ENCODE measurements at regions not wholly inside any gene's neighbourhood (a gene's known extent, or its start where the extent isn't known, plus 50 kb on each side); places are given as distances from the start of the nearest gene placed in this dataset.
A peak's percentile ranks its signal among the peaks of the same experiment; 100 is the strongest.
"Not testable (repeated sequence)": the region's sequence is repeated elsewhere in the genome, so short reads cannot be mapped to it uniquely, and the experiment has no call there.

- DNase-seq (ENCODE audit: low read depth) = no peak
These were observed 61.2 kb downstream of the VIP start for GRCh38 chr6:152811785-152812184.

DNA sequence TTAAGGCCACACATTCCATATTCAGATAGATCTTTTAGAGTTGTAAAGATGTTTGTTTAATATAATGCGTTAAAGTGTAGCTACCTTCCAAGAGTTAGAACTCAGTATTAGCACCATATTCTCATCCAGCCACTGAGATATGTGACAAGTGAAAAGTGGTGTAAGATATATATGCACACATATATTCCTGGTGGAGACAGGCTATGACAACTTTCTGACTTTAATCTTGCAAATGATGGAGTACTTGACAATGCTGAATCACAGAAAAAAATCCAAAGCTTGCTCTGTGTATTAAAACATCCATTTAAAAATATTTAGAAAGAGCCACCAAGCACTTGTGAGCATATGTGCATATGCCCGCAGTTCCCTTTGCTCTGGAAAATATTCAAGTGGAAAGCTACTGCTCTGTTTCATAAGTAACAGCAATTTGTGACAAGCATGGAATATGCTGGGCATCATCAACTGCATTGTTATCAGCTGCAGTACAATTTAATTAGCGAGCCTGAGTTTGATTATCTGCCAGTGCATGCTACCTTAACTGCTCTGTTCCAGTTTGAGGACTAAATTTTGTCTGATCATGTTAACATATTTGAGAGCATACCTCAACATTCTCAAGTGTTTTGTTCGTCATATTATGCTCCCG lies 64.8 kb downstream of the VIP start:
- no peak for DNase-seq (ENCODE audit: low read depth)

- DNase-seq (ENCODE audit: low read depth) = no peak
These were observed 65.5 kb downstream of the VIP start for GRCh38 chr6:152816055-152816454.

DNA sequence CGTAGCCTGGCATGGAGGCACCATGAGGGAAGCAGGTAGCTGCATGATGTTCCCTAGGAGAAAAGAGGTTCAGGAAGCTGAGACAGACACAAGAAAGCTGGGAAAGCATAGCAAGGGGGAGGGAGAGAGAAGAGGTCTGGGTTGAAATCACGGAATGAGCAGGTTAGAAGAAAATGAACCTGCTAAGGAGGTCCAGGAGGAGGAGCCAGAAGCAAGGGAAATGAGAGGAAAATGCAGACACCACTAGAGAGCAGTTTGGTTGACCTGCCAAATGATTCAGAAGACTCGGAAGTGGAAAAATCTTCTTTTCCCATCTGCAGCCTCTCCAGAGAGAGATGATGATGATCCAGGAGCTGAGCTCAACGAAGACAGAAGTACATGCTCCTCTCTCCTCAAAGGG lies 70.9 kb downstream of the VIP start:
- no peak for DNase-seq (ENCODE audit: low read depth)

GRCh38 chr6:152824666-152825065 lies 74.1 kb downstream of the VIP start:
- DNase-seq (ENCODE audit: low read depth) = no peak

GRCh38 chr6:152828431-152828830 lies 77.8 kb downstream of the VIP start:
- DNase-seq (ENCODE audit: low read depth) = no peak

- DNase-seq (ENCODE audit: low read depth) = not testable (repeated sequence)
These were observed 83.8 kb downstream of the VIP start for GRCh38 chr6:152834366-152834765.

DNA sequence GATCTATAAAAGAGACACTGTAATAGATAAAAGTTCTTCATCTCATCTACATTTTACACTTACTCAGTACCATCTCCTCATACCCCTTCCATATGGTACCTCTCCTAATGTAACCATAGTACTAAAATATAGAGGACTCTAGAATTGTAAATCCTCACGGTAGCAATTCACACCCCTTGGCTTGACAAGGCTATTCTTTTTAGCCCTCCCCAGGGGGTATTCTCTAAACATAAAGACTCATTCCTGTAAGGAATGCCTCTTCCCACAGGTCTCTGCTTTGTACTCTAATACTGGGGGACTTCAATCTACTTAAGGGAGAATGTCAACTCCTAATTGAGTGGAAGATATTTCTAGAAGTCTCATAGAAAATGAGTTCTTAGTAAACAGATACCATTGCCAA lies 85.9 kb downstream of the VIP start:
- DNase-seq (ENCODE audit: low read depth) = no peak

- no peak for DNase-seq (ENCODE audit: low read depth)
These were observed 94.8 kb downstream of the VIP start for GRCh38 chr6:152845421-152845820.

- no peak for DNase-seq (ENCODE audit: low read depth)
These were observed 96.2 kb downstream of the VIP start for GRCh38 chr6:152846825-152847224.

DNA sequence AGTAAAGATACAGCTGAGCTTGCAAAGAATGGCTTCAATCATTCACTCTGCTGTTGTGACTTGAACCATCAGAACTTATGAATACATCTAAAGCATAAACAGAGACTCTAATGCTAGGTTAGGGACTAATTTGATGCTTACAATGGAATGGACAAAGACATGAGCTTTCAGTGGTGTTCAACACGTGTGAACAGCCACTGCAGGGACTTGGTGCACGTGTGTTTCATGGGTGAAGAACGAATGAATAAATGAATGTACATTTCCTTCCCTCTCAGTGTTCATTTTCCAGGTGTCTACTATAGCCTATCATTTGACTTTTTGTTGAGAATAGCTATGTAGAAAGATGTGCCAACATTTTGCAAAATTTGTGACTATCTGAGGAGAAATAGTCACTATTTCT lies 98.3 kb downstream of the VIP start:
- DNase-seq (ENCODE audit: low read depth) = no peak

GRCh38 chr6:152854086-152854795 lies 103.6 kb downstream of the VIP start:
- no peak for DNase-seq (ENCODE audit: low read depth)

GRCh38 chr6:152858141-152858540 lies 107.5 kb downstream of the VIP start:
- no peak for DNase-seq (ENCODE audit: low read depth)

- no peak for DNase-seq (ENCODE audit: low read depth)
These were observed 108.6 kb downstream of the VIP start for GRCh38 chr6:152859225-152859624.

- DNase-seq (ENCODE audit: low read depth) = peak; percentile 6
These were observed 113.2 kb downstream of the VIP start for GRCh38 chr6:152863618-152864326.

- DNase-seq (ENCODE audit: low read depth) = no peak
These were observed 108.6 kb downstream of the FBXO5 start for GRCh38 chr6:152874267-152874666.

GRCh38 chr6:152874846-152875568 lies 107.8 kb downstream of the FBXO5 start:
- DNase-seq (ENCODE audit: low read depth) = no peak

- DNase-seq (ENCODE audit: low read depth) = no peak
These were observed 103.2 kb downstream of the FBXO5 start for GRCh38 chr6:152879681-152880080.

DNA sequence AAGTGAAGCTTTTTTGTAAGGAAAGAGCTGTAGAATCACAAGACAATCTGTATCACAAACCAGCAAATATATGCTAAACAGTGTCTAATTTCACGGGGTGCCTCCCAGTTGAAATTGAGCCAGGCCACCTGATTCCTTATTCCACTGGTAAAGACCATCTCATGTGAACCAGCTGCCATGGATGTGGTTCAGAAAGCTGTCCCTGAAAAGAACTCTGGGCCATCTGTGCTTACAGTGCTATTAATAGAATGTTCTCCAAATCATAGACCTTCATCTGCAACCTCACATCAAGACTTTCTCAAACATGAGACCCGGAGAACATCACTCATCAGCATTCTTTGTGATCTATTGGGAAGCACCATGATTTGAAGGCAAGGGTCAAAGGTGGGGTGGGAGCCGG lies 89.7 kb downstream of the FBXO5 start:
- no peak for DNase-seq (ENCODE audit: low read depth)

GRCh38 chr6:152896923-152897322 lies 85.9 kb downstream of the FBXO5 start:
- DNase-seq (ENCODE audit: low read depth) = no peak

GRCh38 chr6:152897807-152898399 lies 84.9 kb downstream of the FBXO5 start:
- no peak for DNase-seq (ENCODE audit: low read depth)

DNA sequence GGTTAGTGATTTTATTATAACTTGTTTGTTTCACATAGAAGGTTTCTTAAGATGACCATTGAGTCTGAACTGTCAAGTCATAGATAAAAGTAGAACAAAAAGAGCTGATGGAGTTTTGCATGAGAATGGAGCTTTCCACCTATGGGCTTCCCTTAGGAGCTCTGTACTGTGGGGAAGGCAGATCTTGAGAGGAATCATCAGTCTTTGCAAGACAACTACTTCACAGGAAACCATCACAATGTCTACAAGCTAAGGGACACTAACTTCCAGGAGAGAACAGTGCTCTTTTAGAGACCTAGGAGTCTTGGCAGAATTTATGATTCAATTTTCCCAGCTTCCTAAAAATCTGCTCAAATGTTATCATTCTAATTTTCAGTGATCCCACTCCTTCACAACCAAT lies 78.2 kb downstream of the FBXO5 start:
- no peak for DNase-seq (ENCODE audit: low read depth)

All from GM04503 (cell line).